Activated naive CD4-positive, alpha-beta T cell treated with anti-CD3 and anti-CD28 coated beads, Interleukin-2, amount 10 ng/mL, durations not matched to agents 7 days and 5 days (primary cell): ENCODE measurements at regions not wholly inside any gene's neighbourhood (a gene's known extent, or its start where the extent isn't known, plus 50 kb on each side); places are given as distances from the start of the nearest gene placed in this dataset.

Experiments
- CTCF ChIA-PET: fragments of 350-600 bp; sonication (Branson Sonifier 250); formaldehyde crosslinking; loops from one replicate; lab custom pipeline; 2021; ENCODE audit warnings: antibody characterized with exemption; lab: Charles Lee
- DNase-seq: peaks from one replicate; pipeline ENCODE4 v3.0.0-alpha.2; 2020
- H3K27ac Mint-ChIP-seq: one replicate; pipeline ENCODE4 v1.8.0; 2021; ENCODE audit warnings: mild to moderate bottlenecking, moderate library complexity, mixed read lengths
- H3K27me3 Mint-ChIP-seq: one replicate; pipeline ENCODE4 v1.8.0; 2021; ENCODE audit warnings: mild to moderate bottlenecking, mixed read lengths
- H3K36me3 Mint-ChIP-seq: one replicate; pipeline ENCODE4 v1.8.0; 2021; ENCODE audit warnings: mixed read lengths
- H3K4me1 Mint-ChIP-seq: one replicate; pipeline ENCODE4 v1.8.0; 2021; ENCODE audit warnings: mixed read lengths
- H3K4me3 Mint-ChIP-seq: one replicate; pipeline ENCODE4 v1.8.0; 2021; ENCODE audit warnings: mild to moderate bottlenecking, moderate library complexity, mixed read lengths
- H3K9me3 Mint-ChIP-seq: one replicate; pipeline ENCODE4 v1.8.0; 2021; ENCODE audit warnings: mixed read lengths

- CTCF ChIA-PET = interaction anchor here (0.6 kb wide), 1 partner anchor 33 kb away, joined by 4 read pairs; no protein-coding TSS in a partner anchor
- Mint-ChIP-seq H3K4me3 (no peak overlapping the region), H3K27ac (no peak overlapping the region), H3K9me3 (no peaks in the 10 kb centered on the region), H3K36me3 (no peaks in the 10 kb centered on the region), H3K27me3 (peaks cover 28% of the 10 kb centered on the region), H3K4me1 (no peaks in the 10 kb centered on the region)
- DNase-seq = no peak
Observed at GRCh38 chr22:49360746-49361145, 466.9 kb downstream of the BRD1 start.

- no peaks in the 10 kb centered on the region for H3K9me3 Mint-ChIP-seq
- CTCF ChIA-PET = no interaction called here
- peaks cover 42% of the 10 kb centered on the region for H3K27me3 Mint-ChIP-seq
- H3K36me3 Mint-ChIP-seq = no peaks in the 10 kb centered on the region
- H3K4me1 Mint-ChIP-seq = no peaks in the 10 kb centered on the region
- H3K4me3 Mint-ChIP-seq = no peak overlapping the region
- no peak overlapping the region for H3K27ac Mint-ChIP-seq
- no peak for DNase-seq
Observed at GRCh38 chr22:49359076-49359475, 468.6 kb downstream of the BRD1 start.

GRCh38 chr22:49357661-49358440 lies 469.8 kb downstream of the BRD1 start:
- H3K4me3 Mint-ChIP-seq = no peak overlapping the region
- H3K27me3 Mint-ChIP-seq = peaks cover 47% of the 10 kb centered on the region
- H3K4me1 Mint-ChIP-seq = no peaks in the 10 kb centered on the region
- no peak for DNase-seq
- H3K36me3 Mint-ChIP-seq = no peaks in the 10 kb centered on the region
- CTCF ChIA-PET = no interaction called here
- no peak overlapping the region for H3K27ac Mint-ChIP-seq
- no peaks in the 10 kb centered on the region for H3K9me3 Mint-ChIP-seq

- CTCF ChIA-PET = no interaction called here
- no peaks in the 10 kb centered on the region for H3K4me1 Mint-ChIP-seq
- no peak for DNase-seq
- no peaks in the 10 kb centered on the region for H3K36me3 Mint-ChIP-seq
- H3K9me3 Mint-ChIP-seq = no peaks in the 10 kb centered on the region
- no peak overlapping the region for H3K4me3 Mint-ChIP-seq
- H3K27ac Mint-ChIP-seq = no peak overlapping the region
- peaks cover 53% of the 10 kb centered on the region for H3K27me3 Mint-ChIP-seq
Observed at GRCh38 chr22:49356428-49356827, 471.2 kb downstream of the BRD1 start.

GRCh38 chr22:49355211-49355920 lies 472.3 kb downstream of the BRD1 start:
- no peaks in the 10 kb centered on the region for H3K9me3 Mint-ChIP-seq
- H3K27ac Mint-ChIP-seq = no peak overlapping the region
- H3K4me3 Mint-ChIP-seq = no peak overlapping the region
- no peak for DNase-seq
- peaks cover 53% of the 10 kb centered on the region for H3K27me3 Mint-ChIP-seq
- H3K4me1 Mint-ChIP-seq = no peaks in the 10 kb centered on the region
- H3K36me3 Mint-ChIP-seq = no peaks in the 10 kb centered on the region
- CTCF ChIA-PET = no interaction called here

GRCh38 chr22:49354516-49355210 lies 473.0 kb downstream of the BRD1 start:
- Mint-ChIP-seq H3K4me3 (no peak overlapping the region), H3K27me3 (peaks cover 51% of the 10 kb centered on the region), H3K27ac (no peak overlapping the region), H3K9me3 (no peaks in the 10 kb centered on the region), H3K4me1 (no peaks in the 10 kb centered on the region), H3K36me3 (no peaks in the 10 kb centered on the region)
- DNase-seq = no peak
- CTCF ChIA-PET = no interaction called here

GRCh38 chr22:49353235-49353634 lies 474.4 kb downstream of the BRD1 start:
- H3K4me3 Mint-ChIP-seq = no peak overlapping the region
- H3K27me3 Mint-ChIP-seq = peaks cover 44% of the 10 kb centered on the region

GRCh38 chr22:49352361-49353169 lies 475.1 kb downstream of the BRD1 start:
- Mint-ChIP-seq H3K27me3 (peaks cover 39% of the 10 kb centered on the region), H3K4me3 (no peak overlapping the region)
- DNase-seq = no peak

More at GRCh38 chr22:49353235-49353634, 474.4 kb downstream of the BRD1 start:
- H3K9me3 Mint-ChIP-seq = no peaks in the 10 kb centered on the region
- H3K36me3 Mint-ChIP-seq = no peaks in the 10 kb centered on the region
- H3K27ac Mint-ChIP-seq = no peak overlapping the region
- no peaks in the 10 kb centered on the region for H3K4me1 Mint-ChIP-seq
- DNase-seq = no peak
- CTCF ChIA-PET = no interaction called here

GRCh38 chr22:49351761-49352227 lies 475.9 kb downstream of the BRD1 start:
- peaks cover 39% of the 10 kb centered on the region for H3K27me3 Mint-ChIP-seq
- no peak overlapping the region for H3K27ac Mint-ChIP-seq
- CTCF ChIA-PET = no interaction called here

More at GRCh38 chr22:49352361-49353169, 475.1 kb downstream of the BRD1 start:
- Mint-ChIP-seq H3K4me1 (no peaks in the 10 kb centered on the region), H3K9me3 (no peaks in the 10 kb centered on the region), H3K36me3 (no peaks in the 10 kb centered on the region), H3K27ac (no peak overlapping the region)
- CTCF ChIA-PET = no interaction called here

GRCh38 chr22:49350441-49351121 lies 477.1 kb downstream of the BRD1 start:
- H3K4me3 Mint-ChIP-seq = no peak overlapping the region
- H3K36me3 Mint-ChIP-seq = no peaks in the 10 kb centered on the region
- H3K27me3 Mint-ChIP-seq = peaks cover 33% of the 10 kb centered on the region
- no peak overlapping the region for H3K27ac Mint-ChIP-seq
- H3K4me1 Mint-ChIP-seq = no peaks in the 10 kb centered on the region
- no peaks in the 10 kb centered on the region for H3K9me3 Mint-ChIP-seq
- DNase-seq = no peak
- CTCF ChIA-PET = no interaction called here

More at GRCh38 chr22:49351761-49352227, 475.9 kb downstream of the BRD1 start:
- DNase-seq = no peak
- Mint-ChIP-seq H3K9me3 (no peaks in the 10 kb centered on the region), H3K4me3 (no peak overlapping the region), H3K36me3 (no peaks in the 10 kb centered on the region), H3K4me1 (no peaks in the 10 kb centered on the region)

GRCh38 chr22:49349841-49350381 lies 477.8 kb downstream of the BRD1 start:
- peaks cover 26% of the 10 kb centered on the region for H3K27me3 Mint-ChIP-seq
- H3K4me1 Mint-ChIP-seq = no peaks in the 10 kb centered on the region
- DNase-seq = no peak
- H3K27ac Mint-ChIP-seq = no peak overlapping the region
- no peak overlapping the region for H3K4me3 Mint-ChIP-seq
- no peaks in the 10 kb centered on the region for H3K9me3 Mint-ChIP-seq
- no peaks in the 10 kb centered on the region for H3K36me3 Mint-ChIP-seq
- CTCF ChIA-PET = no interaction called here

GRCh38 chr22:49349181-49349835 lies 478.4 kb downstream of the BRD1 start:
- H3K36me3 Mint-ChIP-seq = no peaks in the 10 kb centered on the region
- CTCF ChIA-PET = no interaction called here
- DNase-seq = no peak
- no peak overlapping the region for H3K4me3 Mint-ChIP-seq
- H3K9me3 Mint-ChIP-seq = no peaks in the 10 kb centered on the region
- no peak overlapping the region for H3K27ac Mint-ChIP-seq
- H3K27me3 Mint-ChIP-seq = peaks cover 20% of the 10 kb centered on the region
- no peaks in the 10 kb centered on the region for H3K4me1 Mint-ChIP-seq

- H3K9me3 Mint-ChIP-seq = no peaks in the 10 kb centered on the region
- H3K4me3 Mint-ChIP-seq = no peak overlapping the region
- no peak overlapping the region for H3K27ac Mint-ChIP-seq
- CTCF ChIA-PET = no interaction called here
- no peak for DNase-seq
- peaks cover 20% of the 10 kb centered on the region for H3K27me3 Mint-ChIP-seq
- H3K36me3 Mint-ChIP-seq = no peaks in the 10 kb centered on the region
- H3K4me1 Mint-ChIP-seq = no peaks in the 10 kb centered on the region
Observed at GRCh38 chr22:49348631-49349030, 479.0 kb downstream of the BRD1 start.
